ENCODE measurements at regions not wholly inside any gene's neighbourhood (a gene's known extent, or its start where the extent isn't known, plus 50 kb on each side); places are given as distances from the start of the nearest gene placed in this dataset.
"Not testable (repeated sequence)": the region's sequence is repeated elsewhere in the genome, so short reads cannot be mapped to it uniquely, and the experiment has no call there.

DNA sequence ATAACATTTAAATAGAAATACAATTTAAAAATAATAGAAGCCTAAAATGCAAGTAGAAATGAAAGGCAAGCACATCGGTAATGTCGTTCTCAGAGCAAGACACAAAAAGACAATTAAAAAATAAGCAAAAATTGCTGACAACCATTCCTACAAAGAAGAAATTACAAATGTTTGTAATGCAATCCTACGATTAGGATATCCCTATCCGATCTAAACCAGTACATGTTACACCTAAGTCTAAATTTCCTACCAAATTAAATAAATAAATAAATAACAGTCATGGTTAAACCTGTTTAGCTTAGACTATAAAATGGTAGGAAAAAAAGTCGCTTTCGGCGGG lies 90.0 kb downstream of the ANXA2R start:
- H3K9me3 ChIP-seq (ENCODE audit: control insufficient read depth, low read length), result no peaks in the 10 kb centered on the region
- H3K27ac ChIP-seq (ENCODE audit: insufficient read depth, low read depth, low read length, poor library complexity, severe bottlenecking), result no peak overlapping the region
- WGBS, 2 experiments, result 93 to 95% methylated on average over 7 of the region's 7 CpGs
- H3K36me3 ChIP-seq (ENCODE audit: control insufficient read depth, insufficient read depth, low read length), result no peaks in the 10 kb centered on the region
- no peaks in the 10 kb centered on the region for H3K27me3 ChIP-seq (ENCODE audit: control insufficient read depth, insufficient read depth, low read length, poor library complexity, severe bottlenecking)
- no peaks in the 10 kb centered on the region for H3K4me1 ChIP-seq (ENCODE audit: control insufficient read depth, insufficient read depth, low read length)
- no peak overlapping the region for H3K4me3 ChIP-seq (ENCODE audit: insufficient read depth, low read depth, low read length)

DNA sequence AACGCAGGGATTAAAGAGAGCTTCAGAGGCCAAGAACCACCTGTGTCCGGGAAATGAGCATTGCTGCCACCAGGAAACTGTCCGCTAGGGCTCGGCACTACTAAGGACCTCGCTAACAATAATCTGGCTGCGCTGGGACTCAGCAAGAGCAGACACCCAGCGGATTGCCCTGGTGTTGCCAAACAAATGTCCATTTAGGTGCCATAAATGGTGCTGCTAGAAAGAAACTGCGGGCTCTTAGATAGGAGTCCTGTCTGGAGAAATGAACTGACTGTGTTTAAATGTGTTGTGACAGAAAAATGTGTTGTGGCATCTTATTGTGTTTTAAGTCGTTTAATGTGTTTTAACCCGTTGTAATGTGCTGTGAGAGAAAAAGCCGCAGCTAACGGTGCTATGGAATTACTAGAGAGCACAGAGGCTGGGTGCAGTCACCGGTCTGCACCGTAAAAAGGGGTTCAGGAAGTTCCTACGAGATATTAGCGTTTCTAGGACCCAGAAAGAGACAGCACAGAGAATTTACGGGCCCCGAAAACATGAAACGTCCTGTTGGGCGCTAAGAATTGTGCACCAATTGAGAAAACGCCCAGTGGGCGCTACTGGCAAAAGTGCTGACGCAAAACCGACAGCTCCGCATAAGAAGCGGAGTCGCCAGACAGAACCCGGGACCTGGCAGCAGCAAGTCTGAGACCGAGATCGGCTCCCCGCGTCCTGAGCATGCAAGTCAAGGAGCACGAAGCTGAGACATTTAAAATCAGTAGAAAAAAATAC lies 90.6 kb downstream of the ANXA2R start:
- no peak overlapping the region for H3K27ac ChIP-seq (ENCODE audit: insufficient read depth, low read depth, low read length, poor library complexity, severe bottlenecking)
- H3K9me3 ChIP-seq (ENCODE audit: control insufficient read depth, low read length), result no peaks in the 10 kb centered on the region
- 93 to 94% methylated on average over 32 of the region's 33 CpGs for WGBS, 2 experiments
- no peaks in the 10 kb centered on the region for H3K36me3 ChIP-seq (ENCODE audit: control insufficient read depth, insufficient read depth, low read length)
- no peaks in the 10 kb centered on the region for H3K4me1 ChIP-seq (ENCODE audit: control insufficient read depth, insufficient read depth, low read length)
- no peaks in the 10 kb centered on the region for H3K27me3 ChIP-seq (ENCODE audit: control insufficient read depth, insufficient read depth, low read length, poor library complexity, severe bottlenecking)
- no peak overlapping the region for H3K4me3 ChIP-seq (ENCODE audit: insufficient read depth, low read depth, low read length)

- Histone ChIP-seq H3K4me1 (ENCODE audit: control insufficient read depth, insufficient read depth, low read length) (no peaks in the 10 kb centered on the region), H3K36me3 (ENCODE audit: control insufficient read depth, insufficient read depth, low read length) (no peaks in the 10 kb centered on the region), H3K27me3 (ENCODE audit: control insufficient read depth, insufficient read depth, low read length, poor library complexity, severe bottlenecking) (no peaks in the 10 kb centered on the region), H3K4me3 (ENCODE audit: insufficient read depth, low read depth, low read length) (no peak overlapping the region), H3K9me3 (ENCODE audit: control insufficient read depth, low read length) (no peaks in the 10 kb centered on the region), H3K27ac (ENCODE audit: insufficient read depth, low read depth, low read length, poor library complexity, severe bottlenecking) (no peak overlapping the region)
- 92 to 94% methylated on average over 9 to 10 of the region's 10 CpGs for WGBS, 2 experiments
Measured at GRCh38 chr5:42948961-42949347, 91.2 kb downstream of the ANXA2R start.

DNA sequence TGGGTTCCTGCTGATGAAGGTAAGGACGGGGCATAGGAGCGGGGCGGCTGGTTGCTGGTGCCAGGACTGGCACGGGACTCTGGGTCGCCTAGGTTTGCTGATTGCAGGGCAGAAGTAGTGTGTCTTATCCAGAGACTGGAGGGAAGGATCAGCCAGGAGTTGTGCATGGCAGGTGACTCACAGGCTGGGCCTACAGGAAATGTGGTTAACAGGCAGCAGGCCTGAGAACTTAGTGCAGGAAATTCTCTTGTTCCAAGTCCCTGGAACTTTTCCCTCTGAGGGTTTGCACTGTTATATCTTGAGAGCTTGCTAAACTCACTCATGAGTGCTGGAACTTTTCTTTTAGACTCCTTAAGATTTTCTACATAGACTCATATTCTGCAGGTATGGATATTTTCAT lies 95.1 kb downstream of the ANXA2R start:
- Histone ChIP-seq H3K36me3 (ENCODE audit: control insufficient read depth, insufficient read depth, low read length) (no peaks in the 10 kb centered on the region), H3K27ac (ENCODE audit: insufficient read depth, low read depth, low read length, poor library complexity, severe bottlenecking) (no peak overlapping the region), H3K27me3 (ENCODE audit: control insufficient read depth, insufficient read depth, low read length, poor library complexity, severe bottlenecking) (no peaks in the 10 kb centered on the region), H3K4me3 (ENCODE audit: insufficient read depth, low read depth, low read length) (no peak overlapping the region), H3K4me1 (ENCODE audit: control insufficient read depth, insufficient read depth, low read length) (no peaks in the 10 kb centered on the region), H3K9me3 (ENCODE audit: control insufficient read depth, low read length) (no peaks in the 10 kb centered on the region)
- 94 to 97% methylated on average over 5 of the region's 5 CpGs for WGBS, 2 experiments

DNA sequence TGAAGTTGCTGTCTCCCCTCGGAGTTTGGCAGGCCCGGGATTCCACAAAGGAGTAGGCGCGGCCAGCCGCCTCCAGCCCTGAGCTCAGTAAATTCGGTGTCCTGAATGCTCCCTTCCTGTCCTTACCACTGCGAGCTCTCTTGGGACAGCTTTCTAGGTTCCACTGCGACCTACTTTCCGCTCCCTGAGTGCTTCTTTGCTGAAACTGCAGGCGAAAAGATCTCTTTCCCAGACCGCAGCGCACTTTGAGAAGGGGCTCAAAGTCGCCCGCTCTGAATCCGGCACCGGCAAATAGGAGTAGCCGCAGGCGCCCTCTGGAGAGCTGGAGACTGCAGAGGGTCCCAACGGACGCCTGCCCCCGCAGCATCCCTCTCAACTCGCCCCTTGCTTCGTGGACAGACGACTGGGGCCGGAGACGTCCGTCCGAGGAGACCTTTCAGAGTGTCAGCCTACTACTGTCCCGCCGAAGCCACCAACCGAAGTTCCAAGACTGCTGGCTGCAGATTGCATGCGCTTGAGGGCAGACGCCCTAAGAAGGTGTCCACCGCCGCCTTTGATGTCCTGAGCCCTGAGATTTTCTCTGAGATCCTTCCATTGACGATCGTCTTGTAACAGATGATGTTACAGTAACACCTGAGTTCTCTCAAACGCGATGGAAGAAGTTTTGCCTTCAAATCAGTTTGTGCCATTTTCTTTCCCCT lies 96.0 kb downstream of the ANXA2R start:
- no peak overlapping the region for H3K4me3 ChIP-seq (ENCODE audit: insufficient read depth, low read depth, low read length)
- 82% methylated on average over 39 of the region's 39 CpGs for WGBS, 2 experiments
- H3K9me3 ChIP-seq (ENCODE audit: control insufficient read depth, low read length), result no peaks in the 10 kb centered on the region
- H3K36me3 ChIP-seq (ENCODE audit: control insufficient read depth, insufficient read depth, low read length), result no peaks in the 10 kb centered on the region
- H3K27me3 ChIP-seq (ENCODE audit: control insufficient read depth, insufficient read depth, low read length, poor library complexity, severe bottlenecking), result no peaks in the 10 kb centered on the region
- no peaks in the 10 kb centered on the region for H3K4me1 ChIP-seq (ENCODE audit: control insufficient read depth, insufficient read depth, low read length)
- H3K27ac ChIP-seq (ENCODE audit: insufficient read depth, low read depth, low read length, poor library complexity, severe bottlenecking), result no peak overlapping the region

DNA sequence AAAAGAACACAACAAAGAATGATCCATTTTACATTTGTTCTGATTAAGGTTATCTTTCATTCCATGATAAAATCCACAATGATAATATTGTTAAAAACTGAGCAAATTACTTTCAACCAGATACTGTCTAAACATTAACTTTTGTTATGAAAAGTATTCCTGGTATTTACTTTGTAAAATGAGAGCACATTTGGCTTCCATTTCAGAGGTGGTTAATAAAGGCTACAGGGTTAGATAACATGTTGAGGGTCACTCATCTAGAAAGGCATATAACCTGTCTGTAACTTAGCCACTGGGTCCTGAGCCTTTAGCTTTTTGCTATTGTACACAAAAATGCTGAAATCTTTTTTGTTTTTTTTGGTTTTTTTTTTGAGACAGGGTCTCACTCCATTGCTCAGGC lies 99.3 kb downstream of the ANXA2R start:
- Histone ChIP-seq H3K4me3 (ENCODE audit: insufficient read depth, low read depth, low read length) (no peak overlapping the region), H3K9me3 (ENCODE audit: control insufficient read depth, low read length) (no peaks in the 10 kb centered on the region), H3K36me3 (ENCODE audit: control insufficient read depth, insufficient read depth, low read length) (no peaks in the 10 kb centered on the region), H3K27me3 (ENCODE audit: control insufficient read depth, insufficient read depth, low read length, poor library complexity, severe bottlenecking) (no peaks in the 10 kb centered on the region), H3K4me1 (ENCODE audit: control insufficient read depth, insufficient read depth, low read length) (no peaks in the 10 kb centered on the region), H3K27ac (ENCODE audit: insufficient read depth, low read depth, low read length, poor library complexity, severe bottlenecking) (no peak overlapping the region)

DNA sequence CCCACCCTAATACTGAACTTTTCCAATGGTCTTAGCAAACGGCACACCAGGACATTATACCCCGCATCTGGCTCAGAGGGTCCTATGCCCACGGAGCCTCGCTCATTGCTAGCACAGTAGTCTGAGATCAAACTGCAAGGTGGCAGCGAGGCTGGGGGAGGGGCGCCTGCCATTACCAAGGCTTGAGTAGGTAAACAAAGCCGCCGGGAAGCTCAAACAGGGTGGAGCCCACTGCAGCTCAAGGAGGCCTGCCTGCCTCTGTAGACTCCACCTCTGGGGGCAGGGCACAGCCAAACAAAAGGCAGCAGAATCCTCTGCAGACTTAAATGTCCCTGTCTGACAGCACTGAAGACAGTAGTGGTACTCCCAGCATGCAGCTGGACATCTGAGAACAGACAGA lies 108.1 kb downstream of the ANXA2R start:
- not testable (repeated sequence) for H3K9me3 ChIP-seq (ENCODE audit: control insufficient read depth, low read length); H3K36me3 ChIP-seq (ENCODE audit: control insufficient read depth, insufficient read depth, low read length); H3K4me3 ChIP-seq (ENCODE audit: insufficient read depth, low read depth, low read length); H3K27me3 ChIP-seq (ENCODE audit: control insufficient read depth, insufficient read depth, low read length, poor library complexity, severe bottlenecking); H3K4me1 ChIP-seq (ENCODE audit: control insufficient read depth, insufficient read depth, low read length); H3K27ac ChIP-seq (ENCODE audit: insufficient read depth, low read depth, low read length, poor library complexity, severe bottlenecking)
- 93% methylated on average over 8 of the region's 8 CpGs for WGBS, 2 experiments

DNA sequence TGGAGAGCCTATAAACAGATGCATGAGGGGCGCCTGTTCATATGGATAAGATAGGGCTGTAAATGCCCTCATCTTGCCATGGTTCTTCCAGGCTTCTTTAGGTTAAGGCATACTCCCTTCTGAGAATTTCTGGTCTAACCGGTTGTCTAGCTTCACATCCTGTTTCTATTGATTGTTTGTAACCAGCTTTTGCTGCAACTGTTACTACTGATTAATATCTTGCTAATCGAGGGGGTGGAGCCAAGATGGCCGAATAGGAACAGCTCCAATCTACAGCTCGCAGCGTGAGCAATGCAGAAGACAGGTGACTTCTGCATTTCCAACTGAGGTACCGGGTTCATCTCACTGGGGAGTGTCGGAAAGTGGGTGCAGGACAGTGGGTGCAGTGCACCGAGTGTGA lies 108.7 kb downstream of the ANXA2R start:
- H3K27ac ChIP-seq (ENCODE audit: insufficient read depth, low read depth, low read length, poor library complexity, severe bottlenecking); H3K4me1 ChIP-seq (ENCODE audit: control insufficient read depth, insufficient read depth, low read length); H3K36me3 ChIP-seq (ENCODE audit: control insufficient read depth, insufficient read depth, low read length); H3K27me3 ChIP-seq (ENCODE audit: control insufficient read depth, insufficient read depth, low read length, poor library complexity, severe bottlenecking); H3K4me3 ChIP-seq (ENCODE audit: insufficient read depth, low read depth, low read length); H3K9me3 ChIP-seq (ENCODE audit: control insufficient read depth, low read length): not testable (repeated sequence)
- WGBS, 2 experiments, result 94 to 95% methylated on average over 9 of the region's 9 CpGs

GRCh38 chr5:42930934-42931333 lies 109.2 kb downstream of the ANXA2R start:
- Histone ChIP-seq H3K36me3 (ENCODE audit: control insufficient read depth, insufficient read depth, low read length) (no peaks in the 10 kb centered on the region), H3K27ac (ENCODE audit: insufficient read depth, low read depth, low read length, poor library complexity, severe bottlenecking) (no peak overlapping the region), H3K4me1 (ENCODE audit: control insufficient read depth, insufficient read depth, low read length) (no peaks in the 10 kb centered on the region), H3K4me3 (ENCODE audit: insufficient read depth, low read depth, low read length) (no peak overlapping the region), H3K9me3 (ENCODE audit: control insufficient read depth, low read length) (peaks cover 4% of the 10 kb centered on the region), H3K27me3 (ENCODE audit: control insufficient read depth, insufficient read depth, low read length, poor library complexity, severe bottlenecking) (no peaks in the 10 kb centered on the region)
- 100% methylated on average over 1 of the region's 1 CpG; no CpG with 5 or more reads in 1 of the 2 experiments for WGBS, 2 experiments

- no peaks in the 10 kb centered on the region for H3K36me3 ChIP-seq (ENCODE audit: control insufficient read depth, insufficient read depth, low read length)
- H3K4me1 ChIP-seq (ENCODE audit: control insufficient read depth, insufficient read depth, low read length), result no peaks in the 10 kb centered on the region
- H3K27ac ChIP-seq (ENCODE audit: insufficient read depth, low read depth, low read length, poor library complexity, severe bottlenecking), result no peak overlapping the region
- no peaks in the 10 kb centered on the region for H3K27me3 ChIP-seq (ENCODE audit: control insufficient read depth, insufficient read depth, low read length, poor library complexity, severe bottlenecking)
- 66 to 75% methylated on average over 4 of the region's 4 CpGs for WGBS, 2 experiments
- H3K4me3 ChIP-seq (ENCODE audit: insufficient read depth, low read depth, low read length), result no peak overlapping the region
- peaks cover 4% of the 10 kb centered on the region for H3K9me3 ChIP-seq (ENCODE audit: control insufficient read depth, low read length)
Measured at GRCh38 chr5:42929871-42930270, 110.2 kb downstream of the ANXA2R start.

All from ectodermal cell (in vitro differentiated cells).